GM19023 (cell line): ENCODE measurements at regions not wholly inside any gene's neighbourhood (a gene's known extent, or its start where the extent isn't known, plus 50 kb on each side); places are given as distances from the start of the nearest gene placed in this dataset.

Experiments
- ATAC-seq: cut with Tn5 transposase; IDR thresholded peaks from one replicate; pipeline ENCODE4 v1.9.1; 2021; ENCODE audit warnings: mild to moderate bottlenecking, moderate library complexity; ENCODE audit not compliant: unreplicated experiment

DNA sequence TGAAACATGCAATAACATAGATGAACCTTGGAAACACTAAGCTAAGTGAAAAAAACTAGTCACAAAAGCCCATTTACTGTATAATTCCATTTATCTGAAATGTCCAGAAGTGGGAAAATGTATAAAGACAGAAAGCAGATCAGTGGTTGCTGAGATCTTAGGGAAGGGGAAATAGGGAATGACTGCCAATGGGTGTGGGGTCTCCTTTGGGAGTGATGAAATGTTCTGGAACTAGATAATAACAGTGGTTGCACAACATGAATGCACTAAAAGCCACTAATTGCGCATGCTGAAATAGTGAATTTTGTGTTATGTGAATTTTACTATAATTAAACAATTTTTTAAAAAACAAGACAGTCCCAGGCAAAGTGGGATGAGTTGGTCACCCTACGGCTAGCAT, 472.8 kb downstream of the CCDC171 start:
- no peak for ATAC-seq

- no peak for ATAC-seq
Observed at GRCh38 chr9:16026886-16027285, 474.0 kb downstream of the CCDC171 start.

GRCh38 chr9:16028548-16028947, 475.7 kb downstream of the CCDC171 start:
- no peak for ATAC-seq

GRCh38 chr9:16029046-16029615, 476.3 kb downstream of the CCDC171 start:
- no peak for ATAC-seq

GRCh38 chr9:16029796-16030363, 477.0 kb downstream of the CCDC171 start:
- ATAC-seq: no peak

- ATAC-seq: peak; percentile 93
Observed at GRCh38 chr9:16030528-16031185, 477.8 kb downstream of the CCDC171 start.

GRCh38 chr9:16031486-16031885, 478.6 kb downstream of the CCDC171 start:
- no peak for ATAC-seq

DNA sequence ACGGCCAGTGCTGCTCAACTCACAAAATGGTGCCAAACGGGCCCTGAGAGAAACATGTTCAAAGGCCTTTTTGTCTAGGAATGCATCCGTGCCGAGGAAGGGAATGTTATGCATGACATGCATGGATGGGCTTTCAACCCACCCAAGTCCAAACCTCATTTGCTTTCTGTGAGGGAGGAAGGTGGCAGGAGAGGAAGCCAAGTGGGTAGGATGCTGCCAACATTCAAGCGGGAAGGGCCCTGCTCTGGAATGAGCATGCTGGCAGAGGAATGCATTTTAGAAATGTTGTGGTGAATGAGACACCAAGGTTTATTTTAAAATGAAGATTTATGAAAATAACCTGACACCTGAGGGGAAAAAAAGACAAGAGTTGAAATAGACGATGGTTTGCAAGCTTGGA, 479.1 kb downstream of the CCDC171 start:
- ATAC-seq: no peak

- ATAC-seq: no peak
Observed at GRCh38 chr9:16032799-16033198, 480.0 kb downstream of the CCDC171 start.

GRCh38 chr9:16033253-16033652, 480.4 kb downstream of the CCDC171 start:
- no peak for ATAC-seq

GRCh38 chr9:16033921-16034691, 481.3 kb downstream of the CCDC171 start:
- no peak for ATAC-seq

GRCh38 chr9:16039218-16039987, 486.6 kb downstream of the CCDC171 start:
- ATAC-seq: no peak

DNA sequence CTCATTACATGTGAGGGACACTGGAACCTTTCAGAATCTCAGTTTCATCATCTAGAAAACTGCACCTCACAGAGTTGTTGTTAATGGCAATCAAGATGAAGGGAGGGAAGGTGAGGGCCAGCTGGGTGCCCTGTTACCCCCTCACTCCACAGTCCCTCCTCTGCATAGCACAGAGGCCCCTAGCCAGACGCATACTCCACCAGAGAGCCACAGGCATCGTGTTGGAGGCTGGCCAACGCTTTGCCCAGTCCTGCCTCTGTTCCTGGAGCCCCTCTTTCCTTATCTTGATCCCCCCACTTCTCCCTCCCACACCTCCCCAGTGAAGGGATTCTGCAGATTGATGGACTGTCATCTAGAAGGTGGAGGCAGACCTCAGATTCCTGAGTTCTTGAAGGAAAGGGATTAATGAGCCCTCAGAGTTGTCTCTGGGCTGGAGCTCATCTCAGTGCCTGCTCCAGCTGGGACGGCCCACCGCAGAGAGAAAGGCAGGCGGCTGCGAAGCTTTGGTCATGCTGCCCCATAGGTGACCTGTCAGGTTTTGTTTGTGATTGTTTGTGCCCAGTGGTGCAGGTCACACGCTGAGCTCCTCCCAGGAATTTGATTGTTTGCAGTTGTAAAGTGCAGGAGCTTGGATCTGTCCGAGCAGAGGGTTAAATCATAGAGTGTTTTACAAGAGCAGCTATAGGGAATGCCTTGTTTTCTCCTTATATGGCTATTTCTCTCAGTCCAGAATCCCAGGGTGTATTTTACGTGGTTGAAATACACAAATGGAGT, 487.3 kb downstream of the CCDC171 start:
- ATAC-seq: no peak

DNA sequence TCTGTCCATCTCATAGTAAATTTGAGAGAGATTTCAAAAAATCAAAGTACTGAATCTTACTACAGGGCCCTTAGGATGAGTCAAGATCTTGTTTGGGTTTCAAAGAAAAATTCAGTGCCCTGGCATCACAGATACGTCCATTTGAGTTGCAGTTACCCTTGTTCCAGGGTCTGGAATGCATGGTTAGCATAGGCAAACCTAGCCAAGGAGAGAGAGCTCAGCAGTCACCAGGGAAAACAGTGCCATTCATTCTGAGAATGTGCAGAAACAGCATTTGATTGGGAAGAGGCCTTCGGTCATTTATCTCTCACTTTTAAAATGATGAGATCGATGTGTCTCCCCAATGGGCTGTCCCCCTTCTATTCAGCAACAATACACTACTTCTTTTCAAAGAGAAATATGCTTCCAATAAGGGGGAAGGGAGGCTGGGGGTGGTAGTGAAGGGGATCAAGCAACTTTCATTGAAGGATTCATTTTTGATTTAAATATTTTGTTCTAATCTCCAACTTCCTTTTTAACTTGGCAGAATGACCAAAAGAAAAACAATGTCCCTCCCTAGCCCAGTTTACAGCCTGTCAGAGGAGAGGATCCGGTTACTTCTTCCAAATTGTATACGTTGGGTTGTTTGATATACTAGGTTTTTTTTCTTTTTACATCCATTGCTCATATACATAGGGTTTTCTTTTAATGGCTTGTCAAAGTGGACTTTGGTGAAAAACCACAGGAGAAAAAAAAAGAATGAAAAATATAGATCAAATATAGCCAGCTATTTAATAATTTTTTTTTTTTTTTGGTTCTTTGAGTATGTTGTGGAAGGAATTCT, 491.1 kb downstream of the CCDC171 start:
- ATAC-seq: no peak

GRCh38 chr9:16044579-16044881, 491.7 kb downstream of the CCDC171 start:
- no peak for ATAC-seq

- ATAC-seq: no peak
Observed at GRCh38 chr9:16045651-16046280, 492.9 kb downstream of the CCDC171 start.

GRCh38 chr9:16046713-16047112, 493.9 kb downstream of the CCDC171 start:
- ATAC-seq: peak; percentile 42

- ATAC-seq: no peak
Observed at GRCh38 chr9:16048129-16048528, 495.3 kb downstream of the CCDC171 start.

DNA sequence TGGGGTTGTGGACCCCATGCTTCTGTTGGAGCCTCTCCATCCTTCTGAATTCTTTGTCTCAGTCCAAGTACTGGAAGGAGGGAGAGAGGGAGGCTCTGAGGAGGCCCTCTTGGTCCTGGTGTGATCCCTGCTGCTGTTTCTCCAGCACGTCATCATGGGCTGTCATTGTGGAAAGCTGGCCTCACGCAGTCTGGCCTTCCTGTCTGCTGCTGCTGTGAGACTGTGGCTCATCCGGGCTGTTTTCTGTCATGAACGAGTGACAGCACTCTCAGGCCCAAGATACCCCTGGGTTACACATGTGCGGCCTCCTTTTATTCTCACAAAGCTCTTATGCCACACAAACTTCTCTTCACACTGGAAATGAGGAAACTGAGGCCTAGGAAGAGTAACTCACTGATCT, 499.3 kb downstream of the CCDC171 start:
- no peak for ATAC-seq
